Effector memory CD4-positive, alpha-beta T cell (primary cell): ENCODE measurements at regions not wholly inside any gene's neighbourhood (a gene's known extent, or its start where the extent isn't known, plus 50 kb on each side); places are given as distances from the start of the nearest gene placed in this dataset.

ENCODE experiments used
- DNase-seq, 3 donors: peaks; one replicate each; pipeline ENCODE4 v3.0.0-alpha.2; 2020
- H3K27ac ChIP-seq: 2 replicates; pipeline ENCODE4 v1.7.0; 2013; ENCODE audit warnings: mild to moderate bottlenecking, low read length, moderate library complexity; ENCODE audit not compliant: insufficient read depth, poor library complexity, severe bottlenecking
- H3K27me3 ChIP-seq: replicated peaks from 2 replicates; pipeline ENCODE4 v1.7.0; 2013; ENCODE audit warnings: mild to moderate bottlenecking, low read length; ENCODE audit not compliant: insufficient read depth, control insufficient read depth, poor library complexity, severe bottlenecking
- H3K36me3 ChIP-seq: 2 replicates; pipeline ENCODE4 v1.7.0; 2013; ENCODE audit warnings: mild to moderate bottlenecking, low read length, moderate library complexity; ENCODE audit not compliant: control insufficient read depth, insufficient read depth
- H3K4me1 ChIP-seq: 2 replicates; pipeline ENCODE4 v1.7.0; 2013; ENCODE audit warnings: low read length, mild to moderate bottlenecking; ENCODE audit not compliant: control insufficient read depth, insufficient read depth, poor library complexity, severe bottlenecking
- H3K4me3 ChIP-seq: 2 replicates; pipeline ENCODE4 v1.7.0; 2013; ENCODE audit warnings: low read length, low read depth, mild to moderate bottlenecking; ENCODE audit not compliant: insufficient read depth, poor library complexity, severe bottlenecking
- H3K9me3 ChIP-seq: 2 replicates; pipeline ENCODE4 v1.7.0; 2013; ENCODE audit warnings: mild to moderate bottlenecking, low read length, moderate library complexity; ENCODE audit not compliant: control insufficient read depth

DNA sequence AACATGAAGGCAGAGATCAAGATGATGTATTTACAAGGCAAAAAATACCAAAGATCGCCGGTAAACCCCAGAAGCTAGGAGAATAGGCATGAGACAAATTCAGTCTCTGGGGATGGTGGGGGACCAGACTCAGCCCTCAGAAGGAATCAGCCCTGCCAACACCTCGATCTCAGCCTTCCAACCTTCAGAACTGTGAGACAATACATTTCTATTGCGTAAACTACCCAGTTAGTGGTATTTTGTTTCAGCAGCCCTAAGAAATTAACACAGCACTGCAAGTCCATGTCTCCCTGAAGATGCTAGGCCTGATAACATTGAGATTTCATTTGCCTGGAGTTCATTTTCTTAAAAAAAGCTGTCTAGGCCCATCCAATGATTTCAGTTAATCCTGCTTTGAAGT, 622.5 kb downstream of the PTPRC start:
- Histone ChIP-seq H3K27me3 (no peaks in the 10 kb centered on the region), H3K4me3 (no peak overlapping the region), H3K9me3 (no peaks in the 10 kb centered on the region), H3K36me3 (no peaks in the 10 kb centered on the region), H3K4me1 (no peaks in the 10 kb centered on the region), H3K27ac (no peak overlapping the region)
- DNase-seq, result no peak

DNA sequence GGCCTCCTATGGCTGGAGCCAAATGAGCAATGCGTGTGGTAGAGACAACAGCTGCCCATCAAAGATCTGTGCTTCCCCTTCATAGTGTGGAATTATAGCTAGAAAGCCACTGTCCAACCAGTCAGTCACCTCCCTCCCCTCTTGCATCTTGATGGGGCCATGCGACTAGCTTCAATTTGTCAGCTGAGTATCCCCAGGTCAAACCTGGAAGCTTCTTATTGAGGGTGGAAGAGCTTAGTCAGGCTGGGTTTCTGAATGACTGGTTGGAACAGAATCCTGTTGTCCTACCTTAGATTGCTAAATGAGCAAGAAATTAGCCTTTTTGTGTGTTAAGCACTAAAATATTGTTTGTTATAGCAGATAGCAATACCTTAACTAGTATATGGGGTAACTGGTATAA, 625.4 kb downstream of the PTPRC start:
- Histone ChIP-seq H3K4me1 (no peaks in the 10 kb centered on the region), H3K36me3 (no peaks in the 10 kb centered on the region), H3K9me3 (no peaks in the 10 kb centered on the region), H3K4me3 (no peak overlapping the region), H3K27ac (no peak overlapping the region), H3K27me3 (no peaks in the 10 kb centered on the region)
- DNase-seq, result no peak

DNA sequence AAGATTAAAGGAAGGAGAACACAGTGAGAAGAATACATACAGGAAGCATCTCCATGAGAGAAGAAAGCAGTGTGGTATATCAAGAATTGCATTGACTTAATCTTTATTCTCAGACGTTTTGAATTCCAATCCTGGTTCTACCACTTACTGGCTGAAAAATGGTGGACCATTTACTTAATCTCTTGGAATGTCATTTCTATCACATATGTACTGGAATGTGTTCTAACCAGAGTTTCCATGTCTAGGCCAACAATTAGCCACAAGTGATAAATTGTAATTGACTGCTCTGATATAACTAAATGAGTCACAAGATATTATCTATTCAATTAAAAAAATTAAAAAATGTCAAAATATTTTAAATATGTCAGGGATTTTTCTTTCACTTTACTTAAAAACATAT, 626.1 kb downstream of the PTPRC start:
- H3K36me3 ChIP-seq, result no peaks in the 10 kb centered on the region
- H3K4me1 ChIP-seq, result no peaks in the 10 kb centered on the region
- H3K27me3 ChIP-seq, result no peaks in the 10 kb centered on the region
- no peak overlapping the region for H3K27ac ChIP-seq
- DNase-seq, result no peak
- H3K9me3 ChIP-seq, result no peaks in the 10 kb centered on the region
- no peak overlapping the region for H3K4me3 ChIP-seq

DNA sequence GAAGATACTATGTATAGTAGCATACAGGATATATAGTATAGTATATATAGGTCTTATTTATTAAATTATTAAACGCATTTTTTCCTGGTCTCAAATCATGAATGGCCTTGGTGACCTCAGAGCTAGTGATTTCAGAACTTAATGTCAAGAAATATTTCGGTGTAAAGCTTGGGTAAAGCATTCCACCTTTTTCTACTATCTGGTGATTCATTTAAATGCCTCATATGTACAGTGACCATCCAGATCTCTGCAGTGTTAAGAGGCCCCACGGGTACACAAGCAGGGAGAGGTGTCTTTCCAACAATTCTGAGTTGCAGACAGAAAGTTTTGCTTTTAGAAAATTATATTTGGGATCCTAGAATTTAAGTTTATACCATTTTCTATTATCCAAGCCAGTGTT, 626.5 kb downstream of the PTPRC start:
- H3K4me3 ChIP-seq, result no peak overlapping the region
- H3K27me3 ChIP-seq, result no peaks in the 10 kb centered on the region
- no peaks in the 10 kb centered on the region for H3K36me3 ChIP-seq
- no peaks in the 10 kb centered on the region for H3K4me1 ChIP-seq
- no peak for DNase-seq
- H3K9me3 ChIP-seq, result no peaks in the 10 kb centered on the region
- no peak overlapping the region for H3K27ac ChIP-seq

DNA sequence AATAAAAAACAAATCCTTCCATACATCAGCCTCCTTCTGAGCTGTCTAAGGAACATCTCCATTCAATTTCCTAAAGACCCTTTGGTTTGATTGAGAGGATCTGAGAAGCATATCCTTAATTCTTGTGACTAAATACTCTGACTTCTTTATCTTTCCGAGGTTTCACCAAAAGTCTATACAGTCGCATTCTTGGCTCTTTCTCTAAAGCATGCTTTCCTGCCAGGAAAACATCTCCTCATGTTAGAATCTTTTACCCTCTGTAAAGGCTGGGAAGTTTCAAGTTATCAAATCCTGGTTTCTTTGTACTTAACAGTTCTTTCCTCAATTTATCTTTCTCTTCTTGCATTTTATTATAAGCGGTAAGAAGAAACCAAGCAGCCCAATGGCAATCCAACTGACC, 630.4 kb downstream of the PTPRC start:
- H3K9me3 ChIP-seq, result no peaks in the 10 kb centered on the region
- H3K36me3 ChIP-seq, result no peaks in the 10 kb centered on the region
- no peak for DNase-seq
- H3K4me3 ChIP-seq, result no peak overlapping the region
- no peaks in the 10 kb centered on the region for H3K4me1 ChIP-seq
- no peaks in the 10 kb centered on the region for H3K27me3 ChIP-seq
- no peak overlapping the region for H3K27ac ChIP-seq

DNA sequence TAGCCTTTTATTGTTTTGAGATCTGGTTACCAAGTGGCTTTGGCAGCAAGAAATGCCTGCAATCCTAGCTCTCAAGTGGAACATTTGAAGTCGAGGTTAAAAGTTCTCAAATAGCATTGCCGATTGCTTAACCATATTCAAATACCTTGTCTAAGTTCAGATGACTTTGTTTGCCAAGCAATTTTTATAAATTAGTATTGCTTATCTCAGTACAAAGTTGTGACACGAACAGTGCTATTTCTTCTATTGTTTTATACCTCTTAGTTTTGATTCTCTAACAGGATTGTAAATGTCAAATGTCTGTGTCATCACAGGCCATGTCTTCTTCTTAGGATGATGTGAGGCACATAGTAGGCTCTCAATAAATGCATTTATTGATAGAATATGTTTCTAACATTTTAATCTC, 633.3 kb downstream of the PTPRC start:
- Histone ChIP-seq H3K36me3 (no peaks in the 10 kb centered on the region), H3K27ac (no peak overlapping the region), H3K9me3 (no peaks in the 10 kb centered on the region), H3K4me3 (no peak overlapping the region), H3K27me3 (no peaks in the 10 kb centered on the region), H3K4me1 (no peaks in the 10 kb centered on the region)
- DNase-seq, result no peak

DNA sequence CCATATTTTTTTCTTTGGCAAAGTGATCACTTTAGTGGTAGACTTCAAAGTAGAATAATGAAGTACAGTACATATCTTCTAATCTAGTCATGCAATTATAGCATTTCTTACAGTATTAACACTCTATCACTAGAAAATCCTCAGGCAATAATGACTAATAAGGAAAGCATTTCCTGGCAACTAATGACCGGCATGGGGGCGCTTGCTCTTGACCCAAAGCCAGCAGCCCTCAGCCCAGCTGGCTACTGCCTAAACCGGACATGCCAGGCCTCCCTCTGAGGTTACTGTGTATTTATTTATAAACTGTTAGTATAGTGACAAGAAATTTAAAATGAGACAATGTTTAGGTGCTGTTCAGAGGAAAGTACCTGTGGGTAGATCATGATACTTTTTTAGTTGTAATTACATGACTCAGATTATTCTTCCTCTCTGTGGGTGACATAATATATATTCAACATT, 633.8 kb downstream of the PTPRC start:
- Histone ChIP-seq H3K27ac (no peak overlapping the region), H3K4me1 (no peaks in the 10 kb centered on the region), H3K36me3 (no peaks in the 10 kb centered on the region), H3K27me3 (no peaks in the 10 kb centered on the region), H3K4me3 (no peak overlapping the region), H3K9me3 (no peaks in the 10 kb centered on the region)
- DNase-seq, result no peak

DNA sequence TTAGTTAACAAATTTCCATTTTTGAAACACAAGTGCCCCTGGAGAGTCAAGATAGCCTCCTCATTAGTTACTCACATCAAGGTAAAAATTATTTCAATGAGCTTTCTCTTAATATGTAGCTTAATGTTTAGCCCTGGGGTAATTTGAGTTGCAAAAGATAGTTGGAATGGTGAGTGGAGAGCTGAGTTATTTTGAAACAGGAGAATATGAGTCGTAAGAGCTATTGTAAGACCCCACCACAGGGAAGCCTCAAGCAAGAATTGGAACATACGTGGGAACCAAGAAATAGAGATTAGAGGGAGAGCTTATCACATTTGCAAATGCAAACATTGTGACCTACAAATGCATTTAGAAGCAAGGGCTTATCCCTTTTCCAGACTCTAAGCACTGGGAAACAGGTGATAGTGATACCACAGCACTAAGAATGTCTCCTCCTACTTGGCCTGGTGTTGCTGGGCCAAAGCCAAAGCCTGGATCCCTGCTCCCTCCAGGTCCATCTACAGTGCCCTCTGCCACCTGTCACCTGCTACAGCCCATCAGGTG, 635.1 kb downstream of the PTPRC start:
- Histone ChIP-seq H3K27ac (no peak overlapping the region), H3K4me3 (no peak overlapping the region), H3K4me1 (no peaks in the 10 kb centered on the region), H3K27me3 (no peaks in the 10 kb centered on the region), H3K36me3 (no peaks in the 10 kb centered on the region), H3K9me3 (no peaks in the 10 kb centered on the region)
- no peak for DNase-seq

DNA sequence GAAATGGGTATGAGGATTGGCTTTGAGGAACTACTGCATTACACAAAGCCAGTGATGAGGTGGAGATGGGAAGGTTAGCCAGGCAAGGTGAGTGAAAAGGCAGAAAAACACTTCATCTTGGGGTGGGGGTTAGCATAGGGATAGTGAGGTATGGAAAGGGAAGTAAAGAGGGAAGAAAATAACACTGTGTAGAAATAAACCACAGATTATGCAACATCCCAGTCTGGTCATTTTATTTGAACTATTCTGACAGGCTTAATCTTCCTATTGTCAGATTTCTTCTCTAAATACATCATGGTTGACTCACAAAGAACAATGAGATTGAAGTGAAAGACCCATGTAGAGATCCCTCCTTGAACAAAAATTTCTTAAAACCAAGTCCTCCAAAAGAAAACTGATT, 640.2 kb downstream of the PTPRC start:
- Histone ChIP-seq H3K4me1 (no peaks in the 10 kb centered on the region), H3K27me3 (no peaks in the 10 kb centered on the region), H3K36me3 (no peaks in the 10 kb centered on the region), H3K27ac (no peak overlapping the region), H3K4me3 (no peak overlapping the region), H3K9me3 (no peaks in the 10 kb centered on the region)
- DNase-seq, result no peak

DNA sequence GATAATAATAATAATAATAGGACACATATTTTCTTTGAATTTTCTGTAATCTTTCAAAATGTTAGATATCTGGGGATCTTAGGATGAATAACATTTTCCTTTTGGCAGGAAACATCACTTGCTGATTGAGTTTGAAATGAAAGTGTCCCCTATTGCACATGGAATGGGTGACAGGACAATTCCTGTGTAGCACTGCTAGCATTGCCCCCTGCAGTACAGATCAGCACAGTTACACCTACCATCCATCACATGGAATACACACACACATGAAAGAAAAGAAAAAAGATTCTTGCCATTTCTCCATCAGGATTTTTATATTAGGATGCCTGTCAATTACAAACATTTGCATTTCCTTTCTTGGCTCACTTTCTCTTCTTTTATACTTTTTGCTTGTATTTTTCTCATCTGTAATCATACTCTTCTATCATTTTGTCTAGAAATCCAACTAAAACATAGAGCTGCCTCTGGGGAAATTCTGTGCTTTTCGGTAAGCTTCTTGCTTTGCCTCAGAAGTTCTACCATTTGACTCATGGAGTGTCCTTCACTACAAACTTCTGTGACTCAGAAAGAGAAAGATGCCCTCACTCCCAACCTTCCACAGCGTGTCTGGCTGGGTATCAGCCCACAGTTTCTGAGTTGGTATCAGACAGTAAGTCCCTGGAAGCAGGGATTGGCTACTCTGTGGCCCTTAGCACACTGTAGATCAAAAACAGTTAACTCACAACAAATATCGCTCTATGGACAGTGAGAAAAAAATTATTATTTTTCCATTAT, 641.2 kb downstream of the PTPRC start:
- no peaks in the 10 kb centered on the region for H3K27me3 ChIP-seq
- H3K9me3 ChIP-seq, result no peaks in the 10 kb centered on the region
- no peaks in the 10 kb centered on the region for H3K4me1 ChIP-seq
- no peak overlapping the region for H3K27ac ChIP-seq
- H3K4me3 ChIP-seq, result no peak overlapping the region
- H3K36me3 ChIP-seq, result no peaks in the 10 kb centered on the region
- DNase-seq, result no peak
